ENCODE measurements at regions not wholly inside any gene's neighbourhood (a gene's known extent, or its start where the extent isn't known, plus 50 kb on each side); places are given as distances from the start of the nearest gene placed in this dataset.

DNA sequence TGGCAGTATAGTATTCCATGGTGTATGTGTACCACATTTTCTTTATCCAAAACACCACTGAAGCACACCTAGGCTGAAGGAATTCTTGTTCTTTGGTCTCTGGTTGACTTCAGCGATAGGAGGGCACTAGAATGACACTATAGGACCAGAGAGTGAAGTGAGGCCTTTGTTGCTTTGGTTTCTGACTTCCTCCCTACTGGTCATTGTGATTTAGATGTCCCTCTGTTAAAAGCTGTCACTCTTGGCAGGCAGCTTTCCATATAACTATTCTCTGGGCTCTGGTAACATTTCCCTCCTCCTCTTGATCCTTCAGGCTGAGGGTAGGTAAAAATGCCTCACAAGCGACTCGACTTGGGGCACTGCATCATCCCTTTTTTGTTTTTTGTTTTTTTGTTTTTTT lies 236.3 kb downstream of the MAFB start:
- Histone ChIP-seq H3K4me1 (ENCODE audit: insufficient read depth, low read length) (no peaks in the 10 kb centered on the region), H3K4me3 (ENCODE audit: insufficient read depth, low read length) (no peak overlapping the region), H4K20me1 (ENCODE audit: insufficient read depth, low read length) (no peaks in the 10 kb centered on the region), H2AFZ (ENCODE audit: low read length) (no peak overlapping the region), H3K79me2 (ENCODE audit: insufficient read depth, low read length) (no peaks in the 10 kb centered on the region), H3K4me2 (ENCODE audit: insufficient read depth, low read length) (no peak overlapping the region), H3K9me3 (ENCODE audit: low read depth, low read length) (no peaks in the 10 kb centered on the region), H3K27me3 (ENCODE audit: insufficient read depth, low read length) (no peaks in the 10 kb centered on the region), H3K36me3 (ENCODE audit: insufficient read depth, low read length) (no peaks in the 10 kb centered on the region), H3K27ac (ENCODE audit: low read depth, low read length) (no peak overlapping the region)
- no peak for DNase-seq (ENCODE audit: insufficient read length, low spot score, missing footprints)
- TF ChIP-seq CTCF (IDR thresholded peaks at IDR 0.05; ENCODE audit: extremely low read depth, low read depth, low read length) = no peak

DNA sequence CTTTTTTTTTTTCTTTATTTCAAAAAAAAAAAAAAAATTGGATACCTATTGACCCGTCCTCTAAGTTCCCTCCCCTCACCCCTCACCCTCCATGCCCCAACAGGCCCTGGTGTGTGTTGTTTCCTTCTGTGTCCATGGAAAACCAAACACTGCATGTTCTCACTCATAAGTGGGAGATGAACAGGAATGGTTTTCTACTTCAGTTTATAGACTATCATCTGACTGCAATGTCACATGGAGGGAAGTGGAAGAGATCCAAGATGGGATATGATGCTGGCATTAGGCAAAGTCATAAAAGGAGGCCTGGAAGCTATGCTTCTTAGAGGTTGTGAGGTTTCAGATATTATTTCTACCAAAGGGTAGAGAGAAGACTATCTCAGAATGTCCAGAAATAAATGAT lies 237.5 kb downstream of the MAFB start:
- Histone ChIP-seq H3K4me3 (ENCODE audit: insufficient read depth, low read length) (no peak overlapping the region), H3K4me2 (ENCODE audit: insufficient read depth, low read length) (no peak overlapping the region), H3K36me3 (ENCODE audit: insufficient read depth, low read length) (no peaks in the 10 kb centered on the region), H4K20me1 (ENCODE audit: insufficient read depth, low read length) (no peaks in the 10 kb centered on the region), H3K9me3 (ENCODE audit: low read depth, low read length) (no peaks in the 10 kb centered on the region), H2AFZ (ENCODE audit: low read length) (no peak overlapping the region), H3K27ac (ENCODE audit: low read depth, low read length) (no peak overlapping the region), H3K27me3 (ENCODE audit: insufficient read depth, low read length) (no peaks in the 10 kb centered on the region), H3K79me2 (ENCODE audit: insufficient read depth, low read length) (no peaks in the 10 kb centered on the region), H3K4me1 (ENCODE audit: insufficient read depth, low read length) (no peaks in the 10 kb centered on the region)
- no peak for TF ChIP-seq CTCF (IDR thresholded peaks at IDR 0.05; ENCODE audit: extremely low read depth, low read depth, low read length)
- no peak for DNase-seq (ENCODE audit: insufficient read length, low spot score, missing footprints)

DNA sequence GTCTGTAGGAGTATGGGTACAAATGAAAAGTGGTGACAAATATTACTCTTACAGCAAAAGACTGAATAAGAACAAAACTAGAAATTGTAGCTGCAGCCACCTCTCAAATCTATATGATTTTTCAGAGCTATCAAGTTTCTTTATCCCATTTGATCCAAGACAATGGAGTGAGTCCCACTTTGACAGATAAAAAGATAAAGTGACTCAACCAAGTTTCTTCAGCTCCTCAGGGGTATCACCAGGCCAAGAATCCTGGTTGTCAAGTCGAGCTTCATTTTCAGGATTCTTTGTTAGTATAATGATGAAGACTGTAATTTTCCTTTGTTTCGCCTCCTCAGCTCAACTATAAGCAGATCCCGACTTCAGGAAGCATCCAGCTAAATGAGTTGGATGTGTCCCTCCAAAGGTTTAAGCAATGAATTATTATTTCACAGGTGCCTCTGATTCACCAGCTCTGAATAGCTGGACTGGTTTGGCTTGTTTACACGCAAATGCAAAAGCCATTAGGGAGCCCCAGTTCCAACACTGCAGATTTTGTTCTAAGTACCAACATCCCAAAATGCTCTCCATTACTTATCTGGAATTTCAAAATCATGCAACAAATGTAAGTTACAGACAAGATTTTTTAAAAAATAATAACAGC lies 238.9 kb downstream of the MAFB start:
- H3K79me2 ChIP-seq (ENCODE audit: insufficient read depth, low read length) = no peaks in the 10 kb centered on the region
- no peak for TF ChIP-seq CTCF (IDR thresholded peaks at IDR 0.05; ENCODE audit: extremely low read depth, low read depth, low read length)
- no peaks in the 10 kb centered on the region for H4K20me1 ChIP-seq (ENCODE audit: insufficient read depth, low read length)
- no peak overlapping the region for H2AFZ ChIP-seq (ENCODE audit: low read length)
- no peak overlapping the region for H3K4me3 ChIP-seq (ENCODE audit: insufficient read depth, low read length)
- no peak overlapping the region for H3K27ac ChIP-seq (ENCODE audit: low read depth, low read length)
- DNase-seq (ENCODE audit: insufficient read length, low spot score, missing footprints) = no peak
- no peaks in the 10 kb centered on the region for H3K9me3 ChIP-seq (ENCODE audit: low read depth, low read length)
- H3K36me3 ChIP-seq (ENCODE audit: insufficient read depth, low read length) = no peaks in the 10 kb centered on the region
- no peaks in the 10 kb centered on the region for H3K4me1 ChIP-seq (ENCODE audit: insufficient read depth, low read length)
- no peaks in the 10 kb centered on the region for H3K27me3 ChIP-seq (ENCODE audit: insufficient read depth, low read length)
- no peak overlapping the region for H3K4me2 ChIP-seq (ENCODE audit: insufficient read depth, low read length)

DNA sequence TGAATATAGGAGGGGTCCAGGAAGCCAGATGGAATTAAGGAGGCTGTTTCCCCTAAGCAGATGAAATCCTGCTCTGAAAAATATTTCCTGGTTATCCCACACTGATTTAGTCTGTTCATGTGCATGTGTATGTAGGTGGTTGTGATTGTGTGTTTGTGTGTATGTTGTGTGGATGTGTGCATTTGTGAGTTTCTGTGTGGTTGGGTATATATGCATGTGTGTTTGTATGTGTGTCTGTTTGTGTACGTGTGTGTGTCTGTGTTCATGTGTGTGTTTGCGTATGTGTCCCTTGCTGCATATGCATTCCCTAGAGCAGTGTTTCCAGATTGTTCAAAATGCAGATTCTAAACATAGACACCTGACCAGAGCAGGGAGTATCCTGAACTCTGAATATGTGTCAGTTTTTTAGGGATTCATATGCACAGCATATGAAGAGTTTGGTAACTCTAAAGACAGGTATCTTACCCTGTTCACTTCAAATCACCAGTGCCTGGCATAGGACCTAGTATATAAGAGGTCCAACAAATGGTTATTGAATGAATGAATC lies 239.8 kb downstream of the MAFB start:
- TF ChIP-seq CTCF (IDR thresholded peaks at IDR 0.05; ENCODE audit: extremely low read depth, low read depth, low read length) = no peak
- H4K20me1 ChIP-seq (ENCODE audit: insufficient read depth, low read length) = no peaks in the 10 kb centered on the region
- H3K27ac ChIP-seq (ENCODE audit: low read depth, low read length) = no peak overlapping the region

More for the DNA sequence above, 239.8 kb downstream of the MAFB start:
- Histone ChIP-seq H3K9me3 (ENCODE audit: low read depth, low read length) (no peaks in the 10 kb centered on the region), H3K27me3 (ENCODE audit: insufficient read depth, low read length) (no peaks in the 10 kb centered on the region), H2AFZ (ENCODE audit: low read length) (no peak overlapping the region), H3K4me2 (ENCODE audit: insufficient read depth, low read length) (no peak overlapping the region), H3K4me1 (ENCODE audit: insufficient read depth, low read length) (no peaks in the 10 kb centered on the region), H3K4me3 (ENCODE audit: insufficient read depth, low read length) (no peak overlapping the region), H3K79me2 (ENCODE audit: insufficient read depth, low read length) (no peaks in the 10 kb centered on the region), H3K36me3 (ENCODE audit: insufficient read depth, low read length) (no peaks in the 10 kb centered on the region)
- DNase-seq (ENCODE audit: insufficient read length, low spot score, missing footprints) = no peak
